HepG2 (cell line): ENCODE measurements at regions not wholly inside any gene's neighbourhood (a gene's known extent, or its start where the extent isn't known, plus 50 kb on each side); places are given as distances from the start of the nearest gene placed in this dataset.

ENCODE experiments used
- ATAC-seq: fragments of 200-7000 bp; cut with Tn5 transposase; 3 replicates; pipeline ENCODE4 v1.9.1; 2020; ENCODE audit warnings: mild to moderate bottlenecking, moderate library complexity
- BruUV-seq: library from RNA; stranded (reverse); fragments of 400-500 nt; replicated peaks from 2 replicates; lab custom pipeline; 2021; lab: Mats Ljungman, UMichigan
- CTCF ChIA-PET: fragments of 300-600 bp; formaldehyde crosslinking; extraction: SDS; loops from one replicate; lab custom pipeline; 2021; ENCODE audit warnings: low total read pairs, inconsistent platforms, low intra/inter-chr PET ratio; lab: Yijun Ruan, JAX
- POLR2A ChIA-PET: fragments of 350-600 bp; sonication (Branson Sonifier 250); formaldehyde crosslinking; loops from one replicate; lab custom pipeline; 2020; ENCODE audit warnings: antibody characterized with exemption, inconsistent platforms; lab: Yijun Ruan, JAX
- DNase-seq: peaks from one replicate; pipeline ENCODE4 v3.0.0-alpha.2; 2015; ENCODE audit warnings: low spot score
- FAIRE-seq: peaks from 3 replicates; lab custom pipeline; 2011; peaks lifted over from hg19 to GRCh38; lab: Jason Lieb, UNC
- H2AFZ ChIP-seq: one replicate; pipeline ENCODE4 v1.6.1; 2011; ENCODE audit warnings: low read length, inconsistent platforms
- H3K27ac ChIP-seq: fragments of 300-600 bp; 3 replicates; pipeline ENCODE4 v1.8.0; 2011; ENCODE audit warnings: mixed run types, mild to moderate bottlenecking, mixed read lengths, low read length, inconsistent platforms; ENCODE audit not compliant: insufficient read depth; ENCODE audit errors: extremely low read length
- H3K27me3 ChIP-seq, 2 experiments: fragments of 200-600 bp in 1 of 2; 2 replicates in 1 of 2; 3 replicates in 1 of 2; pipeline versions ENCODE4 v1.6.0 to v1.8.0; 2011; ENCODE audit warnings: low read length in 2 of 2, mild to moderate bottlenecking in 2 of 2, moderate library complexity in 2 of 2, inconsistent platforms in 1 of 2; ENCODE audit not compliant: insufficient read depth in 2 of 2, control insufficient read depth in 1 of 2
- H3K36me3 ChIP-seq, 2 experiments: fragments of 200-600 bp in 1 of 2; replicated peaks in 1 of 2; 2 replicates in 1 of 2; 3 replicates in 1 of 2; pipeline versions ENCODE4 v1.5.1 to v1.8.0; 2011; ENCODE audit warnings: low read length in 2 of 2, inconsistent platforms in 1 of 2; ENCODE audit not compliant: insufficient read depth in 2 of 2, control insufficient read depth in 1 of 2
- H3K4me1 ChIP-seq: 2 replicates; pipeline ENCODE4 v1.5.1; 2012; ENCODE audit warnings: low read length, inconsistent platforms; ENCODE audit not compliant: insufficient read depth
- H3K4me2 ChIP-seq: 2 replicates; pipeline ENCODE4 v1.6.0; 2011; ENCODE audit warnings: low read depth, low read length, inconsistent platforms
- H3K4me3 ChIP-seq, 3 experiments: fragments of 200-600 bp in 1 of 3; sonication (generic), shearing (Covaris generic) in 1 of 3; replicated peaks in 1 of 3; 2 replicates each; pipeline ENCODE4 v1.5.1; 2011 to 2016; ENCODE audit warnings: low read length in 3 of 3, inconsistent platforms in 2 of 3, low read depth in 2 of 3, mild to moderate bottlenecking in 2 of 3, control low read depth in 1 of 3, mixed read lengths in 1 of 3; ENCODE audit not compliant: insufficient read depth in 1 of 3
- H3K79me2 ChIP-seq: one replicate; pipeline ENCODE4 v1.6.1; 2011; ENCODE audit warnings: low read length, inconsistent platforms; ENCODE audit not compliant: insufficient read depth
- H3K9ac ChIP-seq: 2 replicates; pipeline ENCODE4 v1.6.0; 2011; ENCODE audit warnings: mild to moderate bottlenecking, low read depth, low read length, inconsistent platforms; ENCODE audit not compliant: insufficient read depth
- H3K9me3 ChIP-seq: 2 replicates; pipeline ENCODE4 v1.5.1; 2012; ENCODE audit warnings: mild to moderate bottlenecking, low read length
- H4K20me1 ChIP-seq: 2 replicates; pipeline ENCODE4 v1.6.0; 2011; ENCODE audit warnings: inconsistent platforms, mild to moderate bottlenecking, low read length, moderate library complexity; ENCODE audit not compliant: insufficient read depth
- TCF12 ChIP-seq, 2 experiments: fragments of 450-650 bp in 1 of 2; sonication (generic) in 1 of 2; formaldehyde crosslinking in 1 of 2; IDR thresholded peaks; 2 replicates each; pipeline versions ENCODE4 v1.6.1 to v1.8.0; 2017 to 2022; ENCODE audit warnings: antibody characterized with exemption in 1 of 2, mild to moderate bottlenecking in 1 of 2, missing genetic modification reagents in 1 of 2, moderate library complexity in 1 of 2
- ZBTB26 ChIP-seq: IDR thresholded peaks from 2 replicates; pipeline ENCODE4 v1.6.1; 2016; ENCODE audit warnings: missing compliant biosample characterization, missing genetic modification reagents, borderline replicate concordance
- ZBTB4 ChIP-seq: sonication (generic); formaldehyde crosslinking; IDR thresholded peaks from 2 replicates; pipeline ENCODE4 v1.4.0; 2020; ENCODE audit warnings: missing genetic modification reagents, mild to moderate bottlenecking, borderline replicate concordance
- ZFP36 ChIP-seq: fragments of 150-350 bp; IDR thresholded peaks from 2 replicates; pipeline ENCODE4 v1.6.1; 2018; ENCODE audit warnings: borderline replicate concordance, low read length, low read depth; ENCODE audit not compliant: partially characterized antibody
- ZNF280B ChIP-seq: sonication (generic); formaldehyde crosslinking; IDR thresholded peaks from 2 replicates; pipeline ENCODE4 v1.5.0; 2020; ENCODE audit warnings: missing genetic modification reagents, mild to moderate bottlenecking, borderline replicate concordance
- WGBS: methylation state at CpG from one replicate; pipeline ENCODE4 v1.1.6; 2017; ENCODE audit warnings: low lambda C conversion rate; 5-methylcytosine and 5-hydroxymethylcytosine counted together
- in situ Hi-C: cut with HindIII; loops from 2 replicates; pipeline ENCODE4 v1.10.0; 2017; ENCODE audit warnings: low pct_unique_long_range_greater_than_20kb; ENCODE audit not compliant: extremely low pct_ligation_motif_present
- intact Hi-C: fragments of 100-400 bp; cut with micrococcal nuclease; formaldehyde crosslinking; loops from one replicate; pipeline ENCODE4 v1.10.0; 2022; ENCODE audit not compliant: unreplicated experiment

GRCh38 chr4:41478518-41478917 is 59.4 kb upstream of the LIMCH1 start:
- Histone ChIP-seq H3K27ac (no peak overlapping the region), H3K4me2 (no peak overlapping the region), H3K4me3 (no peak overlapping the region), H3K4me1 (no peaks in the 10 kb centered on the region), H3K9ac (no peak overlapping the region), H3K36me3 (no peaks in the 10 kb centered on the region), H3K27me3 (peaks cover 0 to 7% of the 10 kb centered on the region in 2 experiments; a peak in 1 of 5 replicates), H2AFZ (no peak overlapping the region), H3K9me3 (no peaks in the 10 kb centered on the region), H4K20me1 (no peaks in the 10 kb centered on the region), H3K79me2 (no peaks in the 10 kb centered on the region)
- FAIRE-seq = no peak
- ChIA-PET CTCF (no interaction called here), POLR2A (no interaction called here)
- 3% methylated on average over 3 of the region's 3 CpGs for WGBS
- no peak for TF ChIP-seq ZNF280B (CRISPR knock-in tag)
- no peak for TF ChIP-seq TCF12 (IDR thresholded peaks at IDR 0.05)
- TF ChIP-seq TCF12 (CRISPR knock-in tag; IDR thresholded peaks at IDR 0.05) = no peak
- TF ChIP-seq ZFP36 = no peak
- TF ChIP-seq ZBTB4 (CRISPR knock-in tag) = no peak
- TF ChIP-seq ZBTB26 = no peak
- in situ Hi-C loops (no loop called here), intact Hi-C loops (no loop called here)
- DNase-seq = no peak
- BruUV-seq = no TSS peak
- ATAC-seq = no peak
